ENCODE measurements at regions not wholly inside any gene's neighbourhood (a gene's known extent, or its start where the extent isn't known, plus 50 kb on each side); places are given as distances from the start of the nearest gene placed in this dataset.

- no peak for TF ChIP-seq PATZ1 (CRISPR knock-in tag; IDR thresholded peaks at IDR 0.05; ENCODE audit: borderline replicate concordance)
- no peak for TF ChIP-seq RARB (CRISPR knock-in tag; IDR thresholded peaks at IDR 0.05)
- TF ChIP-seq ZFP3 (CRISPR knock-in tag; IDR thresholded peaks at IDR 0.05), result no peak
- TF ChIP-seq CSDC2 (CRISPR knock-in tag; IDR thresholded peaks at IDR 0.05), result no peak
- TF ChIP-seq, protein P1, sequence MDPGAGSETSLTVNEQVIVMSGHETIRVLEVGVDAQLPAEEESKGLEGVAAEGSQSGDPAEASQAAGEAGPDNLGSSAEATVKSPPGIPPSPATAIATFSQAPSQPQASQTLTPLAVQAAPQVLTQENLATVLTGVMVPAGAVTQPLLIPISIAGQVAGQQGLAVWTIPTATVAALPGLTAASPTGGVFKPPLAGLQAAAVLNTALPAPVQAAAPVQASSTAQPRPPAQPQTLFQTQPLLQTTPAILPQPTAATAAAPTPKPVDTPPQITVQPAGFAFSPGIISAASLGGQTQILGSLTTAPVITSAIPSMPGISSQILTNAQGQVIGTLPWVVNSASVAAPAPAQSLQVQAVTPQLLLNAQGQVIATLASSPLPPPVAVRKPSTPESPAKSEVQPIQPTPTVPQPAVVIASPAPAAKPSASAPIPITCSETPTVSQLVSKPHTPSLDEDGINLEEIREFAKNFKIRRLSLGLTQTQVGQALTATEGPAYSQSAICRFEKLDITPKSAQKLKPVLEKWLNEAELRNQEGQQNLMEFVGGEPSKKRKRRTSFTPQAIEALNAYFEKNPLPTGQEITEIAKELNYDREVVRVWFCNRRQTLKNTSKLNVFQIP (CRISPR knock-in tag; IDR thresholded peaks at IDR 0.05; ENCODE audit: borderline replicate concordance, low read depth), result no peak
Measured at GRCh38 chr2:64889803-64890202, 99.4 kb upstream of the SLC1A4 start.

Measured in SK-N-SH treated with all-trans-retinoic acid at 6 μM for 48 hours (cell line).